GM19023 (cell line): ENCODE measurements at regions not wholly inside any gene's neighbourhood (a gene's known extent, or its start where the extent isn't known, plus 50 kb on each side); places are given as distances from the start of the nearest gene placed in this dataset.
"Not testable (repeated sequence)": the region's sequence is repeated elsewhere in the genome, so short reads cannot be mapped to it uniquely, and the experiment has no call there.

ENCODE experiments used
- ATAC-seq: cut with Tn5 transposase; IDR thresholded peaks from one replicate; pipeline ENCODE4 v1.9.1; 2021; ENCODE audit warnings: mild to moderate bottlenecking, moderate library complexity; ENCODE audit not compliant: unreplicated experiment

GRCh38 chr3:164004205-164004604 lies 1074.1 kb downstream of the SI start:
- ATAC-seq: no peak

GRCh38 chr3:164003016-164003415 lies 1075.3 kb downstream of the SI start:
- ATAC-seq: not testable (repeated sequence)

GRCh38 chr3:163983940-163984339 lies 1094.4 kb downstream of the SI start:
- ATAC-seq: no peak

- ATAC-seq: no peak
These were observed 1106.4 kb downstream of the SI start for GRCh38 chr3:163971861-163972260.

- no peak for ATAC-seq
These were observed 1121.2 kb downstream of the SI start for GRCh38 chr3:163957072-163957471.

- no peak for ATAC-seq
These were observed 1124.8 kb downstream of the SI start for GRCh38 chr3:163953526-163953925.

- no peak for ATAC-seq
These were observed 1125.8 kb downstream of the SI start for GRCh38 chr3:163952499-163952898.

- no peak for ATAC-seq
These were observed 1126.8 kb downstream of the SI start for GRCh38 chr3:163951397-163951987.

GRCh38 chr3:163946785-163947184 lies 1131.5 kb downstream of the SI start:
- ATAC-seq: no peak

- ATAC-seq: no peak
These were observed 1134.6 kb downstream of the SI start for GRCh38 chr3:163943664-163944063.

GRCh38 chr3:163939926-163940325 lies 1138.4 kb downstream of the SI start:
- no peak for ATAC-seq

- no peak for ATAC-seq
These were observed 1141.8 kb downstream of the SI start for GRCh38 chr3:163936543-163936942.

- ATAC-seq: no peak
These were observed 1142.9 kb downstream of the SI start for GRCh38 chr3:163935411-163935810.

GRCh38 chr3:163929069-163929652 lies 1149.1 kb downstream of the SI start:
- no peak for ATAC-seq

- ATAC-seq: no peak
These were observed 1150.8 kb downstream of the SI start for GRCh38 chr3:163927521-163927920.

- ATAC-seq: no peak
These were observed 1153.7 kb downstream of the SI start for GRCh38 chr3:163924600-163924999.

- no peak for ATAC-seq
These were observed 1159.1 kb downstream of the SI start for GRCh38 chr3:163919154-163919553.

GRCh38 chr3:163916596-163917560 lies 1161.4 kb downstream of the SI start:
- no peak for ATAC-seq

GRCh38 chr3:163915280-163915679 lies 1163.0 kb downstream of the SI start:
- ATAC-seq: no peak

GRCh38 chr3:163914567-163914966 lies 1163.7 kb downstream of the SI start:
- ATAC-seq: no peak

GRCh38 chr3:163891771-163892170 lies 1186.5 kb downstream of the SI start:
- ATAC-seq: no peak

- no peak for ATAC-seq
These were observed 1187.6 kb downstream of the SI start for GRCh38 chr3:163890661-163891060.
